ENCODE measurements at regions not wholly inside any gene's neighbourhood (a gene's known extent, or its start where the extent isn't known, plus 50 kb on each side); places are given as distances from the start of the nearest gene placed in this dataset.

DNA sequence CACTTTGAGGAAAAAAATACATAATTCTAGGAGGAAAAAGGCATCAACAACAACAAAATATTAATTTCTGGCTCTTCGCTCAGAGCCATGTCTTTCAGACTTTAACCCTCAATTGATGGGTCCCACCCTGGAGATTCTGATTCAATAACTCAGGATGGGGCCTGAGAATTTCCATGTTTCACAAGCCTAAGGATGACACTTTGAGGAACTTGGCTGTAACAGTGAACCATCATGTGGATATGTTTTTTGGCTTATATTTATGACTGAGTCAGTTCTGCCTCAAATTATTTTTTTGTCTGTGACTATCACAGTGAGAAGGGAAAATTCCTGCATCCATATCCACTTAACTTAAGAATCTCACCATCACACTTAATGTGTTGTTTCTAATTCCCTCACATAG lies 504.6 kb downstream of the RASEF start:
- TF ChIP-seq, protein P1, sequence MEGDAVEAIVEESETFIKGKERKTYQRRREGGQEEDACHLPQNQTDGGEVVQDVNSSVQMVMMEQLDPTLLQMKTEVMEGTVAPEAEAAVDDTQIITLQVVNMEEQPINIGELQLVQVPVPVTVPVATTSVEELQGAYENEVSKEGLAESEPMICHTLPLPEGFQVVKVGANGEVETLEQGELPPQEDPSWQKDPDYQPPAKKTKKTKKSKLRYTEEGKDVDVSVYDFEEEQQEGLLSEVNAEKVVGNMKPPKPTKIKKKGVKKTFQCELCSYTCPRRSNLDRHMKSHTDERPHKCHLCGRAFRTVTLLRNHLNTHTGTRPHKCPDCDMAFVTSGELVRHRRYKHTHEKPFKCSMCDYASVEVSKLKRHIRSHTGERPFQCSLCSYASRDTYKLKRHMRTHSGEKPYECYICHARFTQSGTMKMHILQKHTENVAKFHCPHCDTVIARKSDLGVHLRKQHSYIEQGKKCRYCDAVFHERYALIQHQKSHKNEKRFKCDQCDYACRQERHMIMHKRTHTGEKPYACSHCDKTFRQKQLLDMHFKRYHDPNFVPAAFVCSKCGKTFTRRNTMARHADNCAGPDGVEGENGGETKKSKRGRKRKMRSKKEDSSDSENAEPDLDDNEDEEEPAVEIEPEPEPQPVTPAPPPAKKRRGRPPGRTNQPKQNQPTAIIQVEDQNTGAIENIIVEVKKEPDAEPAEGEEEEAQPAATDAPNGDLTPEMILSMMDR (IDR thresholded peaks at IDR 0.05; ENCODE audit: unreplicated experiment in 3 of 3): no peak
- Mint-ChIP-seq H3K36me3 (ENCODE audit: low read depth) (no peaks in the 10 kb centered on the region), H3K4me3 (no peak overlapping the region), H3K27ac (peak overlapping the region; percentile 27 to 81 (median 69)), H3K9me3 (no peaks in the 10 kb centered on the region), H3K4me1 (peaks cover 53% of the 10 kb centered on the region), H3K27me3 (ENCODE audit: low read depth) (peaks cover 4% of the 10 kb centered on the region)

DNA sequence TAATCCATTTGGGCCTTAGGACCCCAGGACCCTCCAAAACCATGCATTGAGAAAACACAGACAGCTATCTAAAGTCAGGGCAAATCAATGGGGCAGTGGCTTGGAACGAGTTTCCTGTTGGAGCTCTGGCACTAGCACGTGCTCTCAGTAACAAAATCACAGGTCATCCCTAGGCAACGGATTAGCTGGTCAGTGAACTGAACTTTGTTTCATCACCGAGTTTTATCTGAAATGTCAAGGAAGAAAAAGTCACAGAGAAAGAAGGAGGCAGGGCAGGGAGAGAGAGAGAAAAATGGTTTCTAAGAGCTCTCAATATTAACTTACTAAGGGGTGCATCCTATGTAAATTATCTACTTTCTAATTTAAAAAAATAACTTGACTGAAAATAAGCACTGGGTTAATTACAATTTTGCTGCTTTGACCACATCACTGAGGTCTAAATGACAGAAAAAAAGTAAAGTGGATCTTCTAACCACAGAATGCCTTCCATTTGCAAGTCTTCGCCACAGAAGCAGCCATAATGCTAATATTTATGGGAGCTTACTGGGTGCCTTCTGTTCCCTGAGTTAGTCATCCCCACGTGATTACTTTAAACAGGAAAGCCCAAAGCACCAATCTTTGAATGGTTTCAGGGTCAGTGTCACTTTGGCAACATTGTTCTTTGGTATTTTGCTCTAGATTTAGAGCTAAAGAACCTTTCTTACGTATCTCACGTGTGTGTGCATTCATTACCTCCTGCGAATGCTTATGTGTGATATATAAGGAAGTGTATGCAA lies 503.9 kb downstream of the RASEF start:
- TF ChIP-seq, protein P1 (IDR thresholded peaks at IDR 0.05; ENCODE audit: unreplicated experiment in 3 of 3): no peak
- peak overlapping the region; percentile 27 to 81 (median 69) for H3K27ac Mint-ChIP-seq
- no peaks in the 10 kb centered on the region for H3K36me3 Mint-ChIP-seq (ENCODE audit: low read depth)
- H3K9me3 Mint-ChIP-seq: no peaks in the 10 kb centered on the region
- H3K4me1 Mint-ChIP-seq: peaks cover 46% of the 10 kb centered on the region
- H3K27me3 Mint-ChIP-seq (ENCODE audit: low read depth): peaks cover 4% of the 10 kb centered on the region
- no peak overlapping the region for H3K4me3 Mint-ChIP-seq

DNA sequence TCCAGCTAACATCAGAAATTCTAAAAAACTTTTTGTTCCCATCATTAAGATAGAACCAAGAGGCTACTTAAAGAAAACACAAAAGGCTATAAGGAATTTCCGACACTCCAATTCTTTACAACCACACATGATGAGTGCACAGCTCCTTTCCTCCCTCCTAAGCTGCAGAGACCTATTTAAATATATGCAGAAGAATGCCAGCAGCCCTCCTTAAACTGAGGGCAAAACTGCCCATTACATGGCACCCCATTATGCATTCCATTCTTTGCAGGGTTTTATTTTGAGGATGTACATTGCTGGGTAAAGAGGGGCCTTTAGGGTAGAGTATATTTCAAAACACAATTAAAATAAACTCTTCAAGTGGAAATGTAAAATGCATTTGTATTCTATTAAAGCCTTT lies 502.9 kb downstream of the RASEF start:
- Mint-ChIP-seq H3K27me3 (ENCODE audit: low read depth) (peaks cover 4% of the 10 kb centered on the region), H3K36me3 (ENCODE audit: low read depth) (no peaks in the 10 kb centered on the region), H3K4me1 (peaks cover 39% of the 10 kb centered on the region), H3K27ac (peak overlapping the region; percentile 30 to 79 (median 49)), H3K4me3 (no peak overlapping the region), H3K9me3 (no peaks in the 10 kb centered on the region)
- TF ChIP-seq, protein P1 (IDR thresholded peaks at IDR 0.05; ENCODE audit: unreplicated experiment in 3 of 3): no peak

DNA sequence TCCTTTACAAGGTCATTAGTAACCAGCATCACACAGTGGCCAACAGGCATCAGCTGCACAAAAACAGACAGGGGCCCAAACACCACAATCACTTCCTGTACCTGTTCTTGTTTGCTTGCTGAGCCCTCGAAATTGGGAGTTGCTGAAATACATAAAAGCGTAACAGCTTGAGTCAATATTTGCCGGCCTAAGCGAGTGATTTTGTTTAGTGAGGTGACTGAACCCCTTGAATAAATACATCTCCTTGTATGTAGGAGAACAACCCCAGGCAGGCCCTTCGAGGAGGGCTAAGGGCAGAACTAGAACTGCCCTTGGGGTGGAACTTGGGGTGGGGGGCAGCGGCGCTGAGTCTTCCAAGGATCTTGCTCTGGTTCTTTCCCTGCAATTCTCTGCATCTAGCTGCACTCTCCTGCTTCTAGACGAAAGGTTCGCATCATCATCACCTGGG lies 502.5 kb downstream of the RASEF start:
- H3K9me3 Mint-ChIP-seq: no peaks in the 10 kb centered on the region
- no peak overlapping the region for H3K4me3 Mint-ChIP-seq
- H3K27ac Mint-ChIP-seq: peak overlapping the region in 2 of 3 experiments; percentile 49 to 79
- peaks cover 39% of the 10 kb centered on the region for H3K4me1 Mint-ChIP-seq
- H3K27me3 Mint-ChIP-seq (ENCODE audit: low read depth): peaks cover 4% of the 10 kb centered on the region
- TF ChIP-seq, protein P1 (IDR thresholded peaks at IDR 0.05; ENCODE audit: unreplicated experiment in 3 of 3): no peak
- H3K36me3 Mint-ChIP-seq (ENCODE audit: low read depth): no peaks in the 10 kb centered on the region

DNA sequence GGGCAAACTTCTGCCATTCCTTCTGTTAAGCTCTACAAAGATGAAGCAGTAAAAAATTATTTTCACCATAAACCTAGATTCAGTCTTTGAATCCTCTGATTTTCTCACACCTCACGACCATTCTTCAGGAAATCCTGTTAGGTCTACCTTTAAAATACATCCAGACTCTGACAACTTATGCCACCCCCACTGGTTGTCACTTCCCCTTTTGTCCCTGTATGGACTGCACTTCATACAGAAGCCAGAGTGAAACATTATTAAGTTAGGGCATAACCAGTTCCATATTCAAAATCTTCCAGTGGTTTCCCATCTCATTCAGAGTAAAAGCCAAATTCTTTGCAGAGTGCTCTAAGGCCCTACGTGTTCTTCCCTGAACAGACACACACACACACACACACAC lies 499.8 kb downstream of the RASEF start:
- no peak overlapping the region for H3K4me3 Mint-ChIP-seq
- H3K27ac Mint-ChIP-seq: no peak overlapping the region
- no peaks in the 10 kb centered on the region for H3K36me3 Mint-ChIP-seq (ENCODE audit: low read depth)
- peaks cover 25% of the 10 kb centered on the region for H3K4me1 Mint-ChIP-seq
- peaks cover 4% of the 10 kb centered on the region for H3K27me3 Mint-ChIP-seq (ENCODE audit: low read depth)
- TF ChIP-seq, protein P1 (IDR thresholded peaks at IDR 0.05; ENCODE audit: unreplicated experiment in 3 of 3): no peak
- no peaks in the 10 kb centered on the region for H3K9me3 Mint-ChIP-seq

DNA sequence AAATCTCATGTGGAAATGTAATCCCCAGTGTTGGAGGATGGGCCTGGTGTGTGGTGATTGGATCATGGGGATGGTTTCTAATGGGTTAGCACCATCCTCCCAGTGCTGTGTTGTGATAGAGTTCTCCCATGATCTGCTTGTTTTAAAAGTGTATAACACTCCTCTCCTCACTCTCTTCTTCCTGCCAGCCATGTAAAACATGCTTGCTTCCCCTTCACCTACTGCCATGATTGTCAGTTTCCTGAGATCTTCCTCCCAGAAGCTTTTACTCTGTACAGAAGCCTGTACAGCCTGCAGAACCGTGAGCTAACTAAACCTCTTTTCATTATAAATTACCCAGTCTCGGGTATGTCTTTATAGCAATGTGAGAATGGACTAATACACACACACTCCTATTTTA lies 499.1 kb downstream of the RASEF start:
- H3K27me3 Mint-ChIP-seq (ENCODE audit: low read depth): peaks cover 4% of the 10 kb centered on the region
- H3K4me1 Mint-ChIP-seq: peaks cover 22% of the 10 kb centered on the region
- no peaks in the 10 kb centered on the region for H3K9me3 Mint-ChIP-seq
- H3K36me3 Mint-ChIP-seq (ENCODE audit: low read depth): no peaks in the 10 kb centered on the region
- H3K4me3 Mint-ChIP-seq: no peak overlapping the region
- no peak overlapping the region for H3K27ac Mint-ChIP-seq
- TF ChIP-seq, protein P1 (IDR thresholded peaks at IDR 0.05; ENCODE audit: unreplicated experiment in 3 of 3): no peak

Measured in nephron (organoid).